H4 (cell line): ENCODE measurements at regions not wholly inside any gene's neighbourhood (a gene's known extent, or its start where the extent isn't known, plus 50 kb on each side); places are given as distances from the start of the nearest gene placed in this dataset.
A peak's percentile ranks its signal among the peaks of the same experiment; 100 is the strongest.
"Not testable (repeated sequence)": the region's sequence is repeated elsewhere in the genome, so short reads cannot be mapped to it uniquely, and the experiment has no call there.

Experiments used
- DNase-seq: peaks from one replicate; pipeline ENCODE4 v3.0.0-alpha.2; 2015; ENCODE audit warnings: low spot score

DNA sequence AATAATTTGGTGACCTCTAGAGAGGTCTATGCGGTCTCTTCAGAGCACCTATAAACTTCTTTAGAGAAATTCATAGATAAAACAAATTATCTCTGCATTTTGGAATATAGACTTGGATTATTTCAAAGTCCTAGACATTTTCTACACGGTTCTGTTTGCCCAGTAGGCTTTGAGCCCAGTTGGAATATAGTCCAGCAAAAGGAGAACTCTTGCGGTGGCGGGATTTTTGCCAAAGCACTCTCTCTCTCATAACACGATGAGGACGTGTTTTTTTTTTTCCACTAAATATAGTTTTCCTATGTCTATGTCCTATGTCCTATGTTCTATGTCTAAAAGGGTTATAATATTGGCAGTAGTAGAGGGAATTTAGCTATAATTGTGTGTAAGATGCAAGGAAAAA is 164.9 kb upstream of the AGR3 start:
- DNase-seq, result no peak

DNA sequence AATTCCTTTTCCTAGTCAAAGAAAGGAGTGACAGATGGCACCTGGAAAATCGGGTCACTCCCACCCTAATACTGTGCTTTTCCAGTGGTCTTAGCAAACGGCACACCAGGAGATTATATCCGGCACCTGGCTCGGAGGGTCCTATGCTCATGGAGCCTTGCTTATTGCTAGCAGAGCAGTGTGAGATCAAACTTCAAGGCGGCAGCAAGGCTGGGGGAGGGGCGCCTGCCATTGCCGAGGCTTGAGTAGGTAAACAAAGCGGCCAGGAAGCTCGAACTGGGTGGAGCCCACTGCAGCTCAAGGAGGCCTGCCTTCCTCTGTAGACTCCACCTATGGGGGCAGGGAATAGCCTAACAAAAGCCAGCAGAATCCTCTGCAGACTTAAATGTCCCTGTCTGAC is 171.4 kb upstream of the AGR3 start:
- not testable (repeated sequence) for DNase-seq

DNA sequence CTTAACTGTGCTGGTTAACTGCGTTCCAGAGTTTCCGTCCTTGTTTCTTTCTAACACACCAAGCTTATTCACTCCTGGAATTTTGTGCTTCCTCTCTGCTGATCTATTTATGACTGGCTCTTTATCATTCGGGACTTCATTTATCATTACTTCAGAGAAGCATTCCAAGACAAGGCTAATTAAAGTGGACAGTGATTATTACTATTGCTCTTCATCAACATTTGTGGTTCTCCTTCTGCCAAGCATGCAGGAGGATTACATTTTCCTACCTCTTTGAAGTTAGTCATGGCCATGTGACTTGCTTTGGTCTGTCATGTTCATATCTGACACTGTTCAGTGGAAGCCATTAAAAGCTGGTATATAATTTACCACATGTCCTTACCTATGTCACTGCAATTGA is 172.4 kb upstream of the AGR3 start:
- DNase-seq, result no peak

DNA sequence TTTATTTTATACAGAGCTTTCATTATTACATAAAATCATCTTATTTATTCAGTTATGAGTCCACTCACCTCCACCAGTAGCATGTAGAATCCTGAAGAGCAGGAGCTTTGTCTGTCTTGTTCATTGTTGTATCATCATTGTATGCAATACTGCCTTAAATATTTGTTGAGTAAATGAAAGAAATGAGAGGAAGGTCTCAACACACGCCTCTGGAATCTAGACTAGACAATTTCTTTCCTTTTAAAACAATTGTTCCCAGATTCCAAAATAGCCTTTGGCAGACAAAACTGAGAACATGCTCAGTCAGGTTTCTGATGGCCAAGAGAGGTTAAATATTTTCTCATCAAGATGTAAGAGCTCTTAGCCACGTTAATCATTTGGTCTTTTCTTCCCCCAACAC is 173.1 kb upstream of the AGR3 start:
- DNase-seq, result no peak

DNA sequence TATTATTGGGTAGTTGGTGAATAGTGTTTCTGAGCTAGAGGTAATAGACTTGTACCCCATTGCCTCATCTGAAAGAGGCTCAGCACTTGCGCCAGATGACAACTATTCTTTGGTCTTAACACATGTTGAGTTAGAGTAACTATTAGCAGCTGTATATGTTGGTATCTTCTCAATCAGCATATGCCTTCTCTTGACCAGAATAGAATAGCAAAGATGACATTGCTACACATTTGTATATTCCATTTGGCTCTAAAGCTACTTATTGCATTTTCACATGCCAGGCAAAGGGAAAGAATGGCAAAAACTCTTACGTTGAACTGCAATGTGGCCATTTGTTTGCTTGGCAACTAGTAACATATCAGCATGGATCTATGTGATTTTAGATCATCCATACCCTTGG is 173.8 kb upstream of the AGR3 start:
- no peak for DNase-seq

DNA sequence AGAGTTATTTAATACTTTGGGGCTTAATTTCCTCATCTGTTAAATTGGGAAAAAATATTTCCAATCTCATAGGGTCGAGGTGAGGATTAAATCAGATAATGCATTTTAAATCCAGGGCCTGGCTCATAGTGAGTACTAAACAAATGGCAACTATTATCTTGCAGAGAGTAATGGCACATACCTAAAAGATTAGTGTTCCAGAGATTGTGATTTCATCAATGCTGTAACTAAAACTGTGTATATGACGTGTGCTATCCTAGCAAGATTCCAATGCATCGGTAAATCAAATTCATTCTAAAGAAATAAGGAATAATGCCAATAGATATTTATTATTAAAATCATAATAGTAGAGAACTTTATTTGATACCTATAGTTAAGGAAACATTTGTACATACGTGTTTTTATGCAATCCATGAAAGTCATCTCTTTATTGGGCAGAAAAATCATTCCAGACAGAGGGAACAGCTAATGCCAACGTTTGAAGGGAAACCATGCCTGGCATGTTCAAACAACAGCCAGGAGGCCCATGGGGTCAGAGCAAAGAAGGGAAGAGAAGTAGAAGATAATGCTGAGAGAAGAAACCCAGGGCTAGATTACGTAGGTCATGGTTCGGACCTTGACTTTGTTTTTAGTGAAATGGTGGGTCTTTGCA is 174.8 kb upstream of the AGR3 start:
- DNase-seq, result no peak

DNA sequence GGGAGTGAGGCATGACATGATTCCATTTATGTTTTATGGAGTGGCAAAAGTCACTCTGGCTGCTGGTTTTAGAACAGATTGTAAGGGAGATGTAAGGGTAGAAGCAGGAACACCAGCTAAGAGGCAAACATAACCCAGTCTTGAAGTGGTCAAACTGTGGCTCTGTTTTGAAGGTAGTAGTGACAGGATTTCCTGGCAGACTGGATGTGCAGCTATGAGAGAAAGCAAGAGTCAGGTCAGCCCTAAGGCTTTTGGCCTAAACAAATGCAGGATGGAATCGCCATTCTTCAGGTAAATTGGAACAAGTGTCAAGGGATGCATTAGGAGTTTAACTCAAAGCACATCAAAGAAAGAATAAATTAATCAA is 175.3 kb upstream of the AGR3 start:
- DNase-seq, result no peak

DNA sequence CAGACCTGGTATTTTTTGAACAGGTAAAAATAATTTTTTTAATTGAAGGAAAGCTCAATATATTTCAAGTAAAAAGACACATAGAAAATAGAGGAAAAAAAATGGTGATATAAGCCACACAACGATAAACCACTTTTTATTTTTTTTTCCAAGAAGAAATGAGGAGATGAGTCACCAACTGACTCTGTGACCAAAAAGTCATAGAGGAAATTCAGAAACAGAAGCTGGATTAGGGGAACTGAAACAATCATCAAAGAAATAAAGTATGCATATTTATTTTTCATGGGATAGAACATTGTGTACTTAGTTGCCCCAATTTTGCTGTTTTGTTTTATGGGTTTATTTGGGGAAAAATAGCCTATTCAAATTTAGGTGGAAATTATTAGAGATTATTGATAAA is 176.8 kb upstream of the AGR3 start:
- peak; percentile 45 for DNase-seq

DNA sequence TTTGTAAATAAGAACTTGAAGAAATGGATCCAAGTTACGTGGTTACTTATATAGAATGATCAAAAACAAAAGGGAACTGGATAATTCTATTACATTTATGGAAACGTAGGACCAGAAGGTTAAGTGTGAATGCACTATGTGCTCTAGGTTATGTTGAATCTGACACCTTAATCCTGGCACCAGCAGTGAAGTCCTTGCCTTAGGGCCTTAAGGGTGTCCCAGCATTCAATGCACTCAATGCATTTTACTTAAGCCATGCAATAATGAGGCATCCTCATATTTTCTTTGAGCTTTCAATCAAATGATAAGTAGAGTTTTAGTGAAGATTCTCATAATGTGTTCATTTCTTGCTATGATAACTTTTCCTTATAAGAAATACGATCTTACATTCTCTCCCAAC is 178.3 kb upstream of the AGR3 start:
- DNase-seq, result no peak

DNA sequence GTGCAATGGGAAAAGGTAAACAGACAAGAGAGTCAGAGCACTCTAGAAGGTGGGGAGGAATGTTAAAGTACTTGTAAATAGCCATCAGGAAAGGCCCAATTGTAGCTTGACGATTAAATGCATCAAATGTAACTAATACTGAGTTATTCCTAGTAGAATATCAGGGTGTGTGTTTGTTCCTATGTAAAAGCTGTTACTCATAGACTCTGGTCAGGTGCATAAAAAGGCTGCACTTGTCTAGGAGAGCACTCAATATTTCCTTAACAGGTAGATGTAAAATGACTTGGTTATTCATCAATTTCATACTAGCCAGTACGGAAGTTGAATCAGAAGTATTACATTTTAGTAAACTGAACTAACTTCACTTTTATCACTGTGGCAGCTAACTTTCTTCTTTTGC is 179.7 kb upstream of the AGR3 start:
- DNase-seq, result no peak

DNA sequence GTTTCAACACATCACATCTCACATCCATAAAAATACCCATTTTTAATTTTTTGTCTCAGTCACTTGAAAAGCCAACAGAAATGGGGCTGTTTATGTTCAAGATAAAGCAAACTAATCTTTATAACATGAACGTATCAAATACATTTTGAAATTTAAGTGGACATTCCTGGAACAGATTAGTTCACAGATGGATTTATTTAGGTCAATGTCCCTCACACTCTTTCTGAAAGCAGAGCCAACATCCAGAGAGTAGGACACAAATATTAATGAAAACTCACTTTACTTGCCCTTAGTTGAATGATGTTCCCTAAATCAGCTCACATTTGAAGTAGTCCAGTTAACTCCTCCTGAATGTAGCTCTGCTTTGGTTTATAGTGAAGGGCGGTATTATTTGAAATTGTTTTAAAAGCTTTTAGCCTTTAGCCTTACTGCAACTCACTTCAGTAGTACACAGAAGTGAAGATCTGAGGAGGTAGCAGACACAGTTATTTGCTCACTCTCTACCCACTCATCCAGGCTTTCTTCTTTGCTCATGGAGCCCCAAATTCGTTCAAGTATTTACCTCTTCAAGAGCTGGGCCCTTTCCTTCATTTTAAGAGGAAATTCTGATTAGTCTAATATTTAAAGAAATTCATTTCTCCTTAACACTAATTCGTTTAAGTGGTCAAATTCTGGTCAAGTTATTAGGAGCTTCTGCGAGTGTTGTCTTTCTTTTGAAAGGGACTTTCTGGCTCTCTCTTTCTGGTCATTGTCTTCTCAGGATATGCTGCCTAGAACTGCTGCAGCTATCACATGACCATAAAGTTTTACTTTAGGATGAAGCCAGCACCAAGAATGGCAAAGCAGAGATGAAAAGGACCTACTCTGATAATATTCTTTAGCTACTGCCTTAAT is 180.6 kb upstream of the AGR3 start:
- no peak for DNase-seq

DNA sequence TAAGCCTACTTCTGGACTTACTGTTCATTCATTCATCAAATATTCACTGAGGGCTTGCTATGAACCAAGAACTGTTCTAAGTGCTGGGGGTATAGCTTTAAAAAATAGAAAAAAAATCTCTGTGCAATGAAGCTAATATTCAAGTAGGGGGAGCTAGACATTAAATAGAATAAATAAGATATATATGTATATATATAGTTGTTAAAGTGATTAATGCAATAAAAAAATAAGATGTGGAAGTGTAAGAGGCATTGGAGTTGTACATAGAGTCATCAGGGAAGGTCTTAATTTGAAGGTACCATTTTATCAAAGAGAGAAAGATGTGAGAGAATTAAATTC is 181.2 kb upstream of the AGR3 start:
- no peak for DNase-seq

DNA sequence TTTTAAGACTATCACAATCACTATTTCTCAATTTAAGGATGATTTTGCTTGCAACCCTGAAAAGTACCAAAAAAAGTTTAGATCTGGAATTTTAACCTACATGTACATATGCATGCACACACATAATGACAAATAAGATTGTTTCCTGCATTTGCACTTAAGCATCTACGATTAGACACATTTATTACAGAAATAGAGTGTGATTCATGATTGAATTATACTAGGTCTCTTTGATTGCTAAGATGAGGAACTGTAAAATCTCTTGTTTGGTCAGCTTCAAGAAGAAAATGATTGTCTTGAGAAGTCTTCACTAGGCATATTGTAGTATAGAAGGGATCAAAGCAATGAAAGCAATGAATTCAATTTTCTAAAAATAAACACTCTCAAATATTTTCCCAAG is 185.9 kb upstream of the AGR3 start:
- DNase-seq, result no peak

DNA sequence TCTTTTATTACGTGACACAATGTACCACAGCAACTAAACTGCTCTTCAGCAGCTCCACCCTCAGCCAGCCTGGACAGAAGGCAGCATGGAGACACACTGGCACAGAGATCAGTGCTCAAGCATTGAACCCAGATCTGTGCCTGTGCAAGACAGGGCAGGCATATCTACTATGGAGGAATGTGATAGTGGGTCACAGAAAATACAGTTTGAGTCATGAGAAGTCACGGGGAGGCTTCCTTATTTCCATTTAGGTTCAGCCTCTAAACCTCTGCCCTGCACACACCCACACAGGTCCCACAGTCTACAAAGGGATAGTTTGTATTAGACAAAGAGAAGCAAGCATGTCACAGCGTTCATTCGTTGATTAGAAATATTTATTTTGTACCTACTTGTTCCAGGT is 187.4 kb upstream of the AGR3 start:
- no peak for DNase-seq

DNA sequence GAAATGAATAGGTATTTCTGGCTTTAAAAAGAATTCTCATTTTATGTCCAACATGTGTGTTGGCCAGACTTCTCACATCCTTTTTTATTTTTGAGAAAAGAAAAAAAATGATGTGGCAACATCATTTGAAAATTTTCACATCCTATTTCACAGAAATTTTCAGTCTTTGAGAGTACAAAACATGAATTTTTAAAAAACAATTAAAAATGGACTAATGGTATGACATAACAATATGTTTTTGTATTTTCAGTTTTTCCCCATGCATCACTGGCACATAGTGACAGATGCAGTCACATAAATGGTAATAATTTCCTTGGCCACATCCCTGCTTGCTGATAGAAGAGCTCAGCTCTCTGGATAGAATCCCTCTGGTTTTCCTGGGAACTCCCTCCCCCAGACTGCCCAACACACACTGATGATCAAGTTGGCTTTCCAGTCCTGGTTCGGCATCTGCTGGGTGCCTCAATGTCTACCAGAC is 188.5 kb upstream of the AGR3 start:
- no peak for DNase-seq

DNA sequence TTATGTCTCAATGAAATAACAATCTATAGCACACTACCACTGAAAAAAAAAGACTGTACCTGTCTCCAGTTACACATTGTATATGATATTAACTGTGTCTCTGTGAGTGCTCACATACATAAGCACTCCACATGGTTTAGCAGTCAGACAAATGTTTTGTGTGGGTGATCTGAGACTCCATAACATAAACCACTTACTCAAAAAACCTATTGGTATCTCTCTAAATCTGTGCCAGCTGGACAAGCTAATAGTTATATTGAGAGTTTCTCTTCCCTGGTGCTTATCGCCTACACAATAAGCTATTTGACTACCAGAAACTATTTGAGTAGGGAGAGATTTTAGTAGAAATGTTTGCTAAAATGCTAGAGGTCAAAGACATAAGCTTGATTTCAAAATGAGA is 190.1 kb upstream of the AGR3 start:
- no peak for DNase-seq

DNA sequence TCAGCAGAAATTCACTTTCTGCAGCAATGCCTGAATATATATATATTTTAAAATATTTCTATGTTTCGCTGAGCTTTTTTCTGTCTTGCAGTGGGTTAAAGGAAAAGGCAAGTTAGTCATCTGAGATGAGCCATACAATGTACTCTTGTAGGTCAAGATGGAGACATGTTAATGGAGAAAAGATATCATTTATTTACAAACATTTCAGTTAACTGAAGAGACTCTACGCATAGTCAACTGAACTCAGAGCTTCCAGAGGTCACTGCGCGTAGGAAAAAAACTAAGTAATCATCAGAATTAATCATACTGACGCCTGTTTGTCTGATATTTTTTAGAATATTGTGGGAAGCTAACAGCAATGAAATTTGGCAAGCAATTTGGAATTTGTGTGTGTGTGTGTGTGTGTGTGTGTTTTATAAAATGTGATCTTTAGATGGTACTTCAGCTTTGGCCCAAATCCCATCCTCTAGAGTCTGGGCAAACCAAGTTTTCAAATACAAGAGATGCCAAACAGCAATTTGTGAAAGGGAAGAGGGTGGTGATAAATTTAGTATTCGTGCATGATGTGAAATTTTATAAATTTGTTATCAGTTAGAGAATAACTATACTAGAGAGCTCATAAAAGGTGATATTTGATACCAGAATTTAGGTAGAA is 193.9 kb upstream of the AGR3 start:
- DNase-seq, result no peak

DNA sequence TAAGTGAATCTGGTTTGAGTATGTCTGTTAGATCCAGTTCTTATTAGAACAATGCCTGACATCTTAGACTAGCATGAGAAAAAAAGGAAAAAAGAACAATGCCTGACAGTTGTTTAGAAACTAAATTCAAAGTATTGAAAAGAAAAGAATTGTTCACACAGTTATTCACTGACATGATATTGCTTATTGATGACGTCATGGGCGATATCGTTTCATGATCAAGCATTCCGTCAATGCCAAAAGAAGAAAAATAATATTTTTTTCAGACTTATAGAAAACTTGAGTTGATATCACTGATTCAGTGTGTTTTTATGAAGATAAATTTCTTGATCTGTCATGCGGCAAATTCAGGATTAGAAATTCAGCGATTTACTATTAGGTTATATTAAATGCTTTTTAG is 196.5 kb upstream of the AGR3 start:
- no peak for DNase-seq

DNA sequence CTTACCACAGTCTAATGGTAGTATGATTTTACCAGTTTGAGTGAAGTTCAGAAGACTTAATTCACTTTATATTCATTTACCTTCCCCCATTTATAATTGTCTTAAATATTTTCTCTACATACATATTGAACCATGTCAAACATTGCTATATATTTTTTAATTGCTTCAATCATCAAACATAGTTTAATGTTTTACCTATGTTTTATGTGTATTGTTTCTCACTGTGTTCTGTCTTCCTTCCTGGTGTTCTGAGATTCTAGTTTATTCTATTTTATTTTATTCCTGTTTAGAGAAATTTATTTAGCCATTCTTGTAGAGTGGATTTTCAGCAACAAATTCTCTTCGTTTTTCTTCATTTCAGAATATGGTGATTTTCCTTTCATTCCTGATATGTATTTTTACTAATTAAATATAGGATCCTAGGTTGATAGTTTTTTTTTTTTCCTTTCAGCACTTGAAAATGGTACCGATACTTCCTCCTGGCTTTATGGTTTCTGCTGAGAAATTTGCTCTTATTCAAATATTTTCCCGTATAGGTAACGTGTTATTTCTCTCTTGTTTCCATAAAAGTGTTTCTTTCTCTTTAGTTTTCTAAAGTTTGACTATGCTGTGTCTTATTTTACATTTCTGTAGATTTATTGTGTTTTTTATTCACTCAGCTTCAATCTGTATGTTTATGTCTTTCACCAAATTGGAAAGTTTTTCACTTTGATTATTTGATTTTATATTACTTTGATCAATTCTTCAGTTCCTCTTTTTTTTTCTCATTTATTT is 201.8 kb upstream of the AGR3 start:
- no peak for DNase-seq

DNA sequence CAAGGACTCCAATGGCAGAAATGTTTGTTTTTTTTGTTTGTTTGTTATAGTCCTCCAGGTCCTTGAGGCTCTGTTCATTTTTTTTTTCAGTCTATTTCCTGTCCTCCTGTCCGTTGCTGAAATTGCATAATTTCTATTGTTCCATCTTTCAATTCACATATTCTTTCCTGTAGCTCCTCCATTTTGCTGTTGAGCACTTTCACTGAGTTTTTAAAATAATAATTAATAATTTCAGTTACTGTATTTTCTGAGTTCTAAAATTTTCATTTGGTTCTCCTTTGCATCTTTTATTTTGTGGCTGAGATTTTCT is 202.3 kb upstream of the AGR3 start:
- no peak for DNase-seq

DNA sequence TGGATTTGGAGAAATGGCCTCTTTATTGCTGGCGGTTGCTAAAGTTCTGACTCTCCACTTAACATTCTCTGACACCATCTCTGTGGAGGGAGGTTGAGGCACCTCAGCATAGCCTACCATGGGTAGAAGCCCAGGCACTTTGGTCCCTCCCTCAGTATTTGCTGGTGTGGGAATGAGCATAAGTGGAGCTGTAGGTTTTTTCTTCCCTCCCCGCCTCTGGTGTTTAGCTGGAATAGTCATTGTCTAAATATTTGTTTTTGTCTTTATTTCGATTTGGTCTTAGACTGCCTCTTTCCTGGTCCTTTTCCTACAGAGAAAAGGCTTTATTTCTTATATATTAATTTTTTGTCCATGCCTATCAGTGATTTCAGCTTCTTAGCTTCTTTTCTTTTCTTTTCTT is 203.4 kb upstream of the AGR3 start:
- DNase-seq, result no peak

DNA sequence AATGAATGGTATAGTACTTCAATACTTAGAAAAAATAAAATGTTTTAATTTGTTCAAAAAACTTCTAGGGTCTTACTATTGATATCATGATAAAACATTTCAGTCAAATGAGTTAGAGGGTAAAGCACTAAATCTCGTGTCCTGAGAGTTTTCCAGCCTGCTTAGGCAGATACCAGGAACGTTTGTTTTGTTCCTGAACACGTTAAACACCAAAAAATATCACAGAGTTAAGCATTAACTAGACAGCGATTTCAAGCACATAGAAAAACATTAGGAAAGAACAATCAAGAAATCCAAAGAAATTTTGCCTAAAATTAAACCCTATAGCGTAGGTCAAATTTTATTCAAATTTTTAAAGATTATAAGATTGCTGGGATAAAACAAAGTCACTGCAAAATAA is 204.6 kb upstream of the AGR3 start:
- DNase-seq, result no peak

DNA sequence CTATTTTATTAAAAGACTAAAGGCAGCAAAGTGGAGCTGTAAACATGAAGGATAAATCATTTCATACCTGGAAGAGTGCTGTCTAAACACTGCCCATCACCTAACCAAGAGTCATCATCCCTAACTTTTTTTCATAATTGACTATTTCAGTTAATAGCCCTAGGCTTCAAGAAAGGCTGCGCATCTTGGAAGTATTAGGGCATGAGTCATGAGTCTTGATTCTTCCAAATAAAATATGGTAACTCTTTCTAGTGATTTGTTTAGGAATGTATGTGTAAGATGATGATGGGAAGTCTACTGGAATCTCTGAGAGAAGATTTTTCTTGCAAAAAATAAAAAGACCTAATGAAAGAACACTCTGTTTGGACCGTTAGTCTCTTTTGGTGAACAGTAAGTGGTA is 207.7 kb upstream of the AHR start:
- DNase-seq, result no peak
